ENCODE measurements at regions not wholly inside any gene's neighbourhood (a gene's known extent, or its start where the extent isn't known, plus 50 kb on each side); places are given as distances from the start of the nearest gene placed in this dataset.
"Not testable (repeated sequence)": the region's sequence is repeated elsewhere in the genome, so short reads cannot be mapped to it uniquely, and the experiment has no call there.

DNA sequence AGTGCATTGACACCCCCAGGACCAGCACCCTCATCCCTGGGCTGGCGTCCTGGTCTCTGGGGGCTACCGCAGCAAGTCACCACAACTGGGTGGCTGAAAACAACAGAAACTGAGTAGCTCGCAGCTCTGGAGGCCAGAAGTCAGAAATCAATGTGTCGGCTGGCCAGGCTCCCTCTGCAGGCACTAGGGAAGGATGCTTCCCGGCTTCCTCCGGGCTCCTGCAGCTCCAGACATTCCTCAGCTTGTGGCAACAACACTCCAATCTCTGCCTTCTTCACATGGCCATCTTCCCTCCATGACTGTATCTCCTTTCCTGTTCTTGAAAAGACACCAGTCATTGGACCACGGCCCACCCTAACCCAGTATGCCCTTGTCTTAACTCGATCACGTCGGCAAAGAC, 224.2 kb downstream of the NPHP4 start:
- FAIRE-seq = no peak
- DNase-seq (ENCODE audit: low spot score in 2 of 2) = no peak

DNA sequence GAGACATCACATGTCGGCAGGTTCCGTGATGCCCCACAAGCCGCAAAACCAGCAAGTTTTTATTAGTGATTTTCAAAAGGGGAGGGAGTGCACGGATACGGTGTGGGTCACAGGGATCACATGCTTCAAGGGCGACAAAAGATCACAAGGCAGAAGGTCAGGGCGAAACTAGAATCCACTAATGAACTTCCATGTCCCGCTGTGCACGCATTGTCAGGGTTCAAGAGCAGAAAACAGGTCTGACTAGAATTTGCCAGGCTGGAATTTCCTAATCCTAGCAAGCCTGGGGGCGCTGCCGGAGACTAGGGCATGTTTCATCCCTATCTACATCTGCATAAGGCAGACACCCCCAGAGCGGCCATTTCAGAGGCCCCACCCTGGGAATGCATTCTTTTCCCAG, 225.2 kb downstream of the NPHP4 start:
- not testable (repeated sequence) for DNase-seq (ENCODE audit: low spot score in 2 of 2); FAIRE-seq

DNA sequence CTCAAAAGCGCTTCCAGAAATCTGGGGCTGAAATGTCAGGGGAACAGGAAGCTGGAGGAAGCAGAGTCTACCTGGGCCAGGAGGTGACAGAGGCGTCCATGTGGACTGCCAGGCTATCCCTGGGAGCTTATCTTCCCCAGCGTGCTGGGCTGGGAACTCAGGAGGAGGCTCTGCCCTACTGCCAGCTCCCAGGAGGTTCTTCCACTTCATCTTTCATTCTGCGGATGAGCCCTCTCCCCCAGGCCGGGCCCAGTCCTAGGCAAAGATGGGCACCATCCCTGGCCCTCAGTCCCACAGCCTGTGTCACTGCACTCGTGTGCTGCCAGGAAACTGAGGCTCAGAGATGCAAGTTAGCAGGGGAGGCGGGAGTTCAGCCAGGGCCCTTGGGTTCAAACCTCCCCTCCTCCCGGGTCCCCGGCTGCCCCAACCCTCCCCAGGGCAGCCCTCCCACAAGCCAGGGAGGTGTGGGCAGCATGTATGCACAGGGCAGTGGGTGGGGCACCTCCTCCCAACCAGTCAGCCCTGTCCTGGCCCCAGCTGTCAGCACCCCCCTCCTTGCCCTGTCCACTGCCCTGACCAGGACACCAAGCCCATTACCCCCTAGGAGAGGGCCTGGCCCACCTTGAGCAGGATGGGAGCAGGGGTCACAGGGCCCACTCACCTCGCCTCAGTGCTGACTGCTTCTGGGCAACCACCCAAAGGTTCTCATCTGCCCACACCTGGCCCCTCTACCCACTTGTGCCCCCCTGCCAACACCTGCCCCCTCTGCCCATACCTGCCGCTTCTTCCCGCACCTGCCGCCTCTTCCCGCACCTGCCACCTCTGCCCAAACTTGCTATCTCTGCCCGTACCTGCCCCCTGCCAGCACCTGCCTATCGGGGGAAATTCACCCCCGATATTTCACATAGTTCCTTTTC, 226.0 kb downstream of the NPHP4 start:
- FAIRE-seq (no peak), DNase-seq (ENCODE audit: low spot score in 2 of 2) (no peak)

DNA sequence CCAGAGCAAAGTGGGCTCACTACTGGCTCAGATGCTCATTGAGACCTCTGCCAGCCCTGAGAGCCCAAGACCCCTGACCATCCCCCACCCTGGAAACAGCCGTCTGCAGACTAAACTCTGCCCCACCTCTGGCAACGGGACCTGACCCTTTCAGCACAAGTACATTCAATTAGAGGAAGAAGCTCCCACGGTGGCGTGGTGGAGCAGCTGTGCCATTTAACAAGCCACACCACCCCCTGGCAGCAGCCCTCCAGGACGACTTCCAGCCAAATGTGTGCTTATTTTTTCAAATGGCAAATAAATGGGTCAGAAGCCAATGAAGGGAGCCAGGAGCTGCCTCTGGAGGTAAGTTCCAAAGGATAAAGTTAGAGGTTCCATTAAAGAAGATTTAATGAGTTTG, 226.7 kb downstream of the NPHP4 start:
- no peak for FAIRE-seq
- DNase-seq (ENCODE audit: low spot score in 2 of 2) = no peak

DNA sequence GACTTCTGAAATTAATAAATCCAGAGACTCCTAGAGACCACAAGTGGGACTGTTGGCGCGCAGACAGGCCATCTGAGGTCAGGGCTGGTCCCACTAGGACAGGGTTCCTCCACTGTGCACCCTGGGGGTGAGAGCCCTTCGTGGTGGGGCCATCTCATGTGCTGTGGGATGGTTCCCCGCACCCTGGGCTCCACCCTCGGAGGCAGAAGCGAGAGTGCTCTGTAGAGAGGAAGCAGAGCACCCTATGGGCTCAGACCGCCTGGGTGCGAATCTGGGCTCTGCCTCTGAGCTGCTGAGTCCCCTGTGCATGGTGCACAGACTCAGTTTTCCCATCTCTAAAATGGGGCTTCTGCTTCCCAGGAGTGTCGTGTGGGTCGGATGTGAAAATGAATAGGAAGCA, 227.3 kb downstream of the NPHP4 start:
- DNase-seq (ENCODE audit: low spot score in 2 of 2) (no peak), FAIRE-seq (no peak)

DNA sequence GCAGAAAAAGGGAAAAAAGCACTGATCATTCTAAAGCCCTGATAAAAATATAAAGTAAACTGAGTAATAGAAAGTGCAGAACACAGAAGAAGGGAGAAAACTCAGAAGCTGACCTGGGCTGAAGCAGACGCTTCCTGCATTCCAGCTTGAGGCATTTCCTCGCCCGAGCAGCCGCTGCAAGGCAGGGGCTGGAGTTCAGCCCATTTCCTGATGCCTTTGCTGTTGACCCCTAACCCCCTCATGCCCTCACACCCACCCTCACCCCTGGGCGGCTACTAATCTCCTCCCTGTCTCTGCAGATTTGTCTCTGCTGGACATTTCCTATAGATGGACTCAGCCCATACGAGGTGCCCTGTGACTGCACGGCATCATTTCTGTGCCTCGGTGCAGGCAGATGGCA, 227.8 kb downstream of the NPHP4 start:
- no peak for FAIRE-seq
- DNase-seq (ENCODE audit: low spot score in 2 of 2) = no peak

DNA sequence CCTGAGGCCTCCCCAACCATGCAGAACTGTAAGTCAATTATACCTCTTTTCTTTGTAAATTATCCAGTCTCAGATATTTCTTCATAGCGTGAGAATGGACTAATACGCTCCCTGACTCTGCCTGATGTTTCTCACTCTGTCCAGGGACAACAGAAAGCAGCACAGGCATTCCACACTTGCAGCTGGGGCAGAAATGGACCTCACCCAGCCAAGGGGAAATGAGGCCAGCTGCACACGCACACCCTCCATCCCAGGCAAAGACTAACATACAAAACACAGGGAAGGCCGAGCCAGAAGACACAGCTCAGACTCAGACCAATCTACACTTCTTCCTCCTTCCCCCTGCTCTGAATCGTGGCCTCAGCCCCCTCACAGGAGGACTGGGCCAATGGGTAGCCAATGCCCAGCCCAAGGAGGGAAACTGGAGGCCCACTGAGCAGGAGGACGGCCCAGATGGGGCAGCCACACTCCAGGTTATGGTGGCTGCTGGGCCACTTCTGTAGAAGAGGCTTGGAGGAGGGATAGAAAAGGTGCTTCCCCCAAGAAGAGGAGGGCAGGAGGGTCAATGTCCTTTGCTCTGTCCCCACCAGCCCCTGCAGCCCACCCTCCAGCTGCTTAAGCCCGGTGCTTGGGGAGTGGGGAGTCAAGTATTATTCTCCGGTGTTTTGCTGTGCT, 228.4 kb downstream of the NPHP4 start:
- DNase-seq (ENCODE audit: low spot score in 2 of 2) (no peak), FAIRE-seq (no peak)

DNA sequence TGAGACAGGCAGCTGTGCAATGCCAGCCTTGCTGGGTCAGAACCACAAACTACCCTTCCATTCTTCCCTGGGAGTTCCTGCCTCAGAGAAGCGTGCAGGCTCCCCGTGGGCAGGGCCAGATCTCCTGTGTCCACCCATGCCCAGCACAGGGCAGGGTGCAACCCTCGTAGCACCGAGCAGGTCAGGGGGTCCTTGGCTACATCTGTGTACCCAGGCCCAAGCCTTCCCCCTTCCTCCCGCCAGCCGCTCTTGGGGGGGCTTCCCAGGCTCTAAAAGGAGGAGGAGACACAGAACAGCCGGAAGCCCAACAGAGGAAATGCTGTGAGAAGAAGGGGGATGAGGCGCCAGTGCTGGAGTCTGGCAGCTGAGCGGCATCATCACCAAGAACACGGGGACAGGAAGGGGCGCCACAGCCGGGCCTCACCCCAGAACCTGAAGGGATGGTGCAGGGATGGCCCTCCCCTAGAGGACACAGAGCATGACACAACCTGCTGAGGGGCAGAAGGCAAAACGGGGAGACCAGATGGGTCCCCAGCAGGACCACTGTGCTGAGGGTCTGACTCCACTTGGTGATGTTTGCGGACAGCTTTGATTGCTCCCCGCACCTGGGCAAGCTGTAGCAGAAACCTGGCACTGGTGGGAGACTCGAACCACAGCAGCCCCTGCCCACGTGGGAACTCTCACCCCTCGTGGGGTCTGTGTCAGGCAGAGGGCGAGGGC, 233.2 kb downstream of the NPHP4 start:
- DNase-seq (ENCODE audit: low spot score in 2 of 2) (no peak), FAIRE-seq (no peak)

DNA sequence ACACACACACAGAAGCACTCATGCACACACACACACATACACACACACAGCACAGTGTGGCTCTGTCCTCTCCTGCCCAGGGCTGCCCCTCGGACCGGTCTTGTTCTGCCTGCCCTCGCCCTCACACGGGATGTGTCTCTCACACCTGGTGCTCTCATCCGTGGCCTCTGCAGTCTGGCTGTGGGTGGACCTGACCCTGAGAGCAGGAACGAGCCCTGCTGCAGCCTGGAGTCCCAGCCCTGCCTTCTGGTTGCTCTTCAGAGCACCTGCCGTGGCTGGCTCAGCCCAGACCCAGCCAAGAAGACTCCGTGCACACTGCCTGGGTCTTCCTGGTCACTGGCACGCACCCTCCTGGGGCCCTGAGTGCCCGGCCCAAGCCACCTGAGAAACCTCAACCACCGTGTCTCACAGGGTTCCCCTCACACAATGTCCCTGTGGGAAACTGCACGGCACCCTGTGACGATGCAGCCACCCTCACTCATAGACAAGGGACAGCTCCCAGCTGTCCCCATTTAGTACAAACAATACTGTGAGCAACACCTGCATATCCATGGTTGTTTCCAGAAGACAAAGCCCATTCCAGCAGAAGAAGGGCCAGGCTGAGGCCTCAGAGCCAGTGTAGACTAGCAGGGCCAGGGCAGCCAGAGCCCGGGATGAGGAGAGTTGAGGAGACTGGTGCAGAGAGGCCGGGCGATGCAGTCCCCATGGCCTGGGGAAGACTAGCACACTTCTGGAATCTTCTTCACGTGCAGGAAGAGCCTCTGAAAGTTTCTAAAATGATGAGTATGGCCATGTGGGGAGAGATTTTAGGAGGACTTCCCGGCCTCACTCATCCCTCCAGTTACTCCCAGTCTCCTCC, 234.0 kb downstream of the NPHP4 start:
- FAIRE-seq (no peak), DNase-seq (ENCODE audit: low spot score in 2 of 2) (no peak)

DNA sequence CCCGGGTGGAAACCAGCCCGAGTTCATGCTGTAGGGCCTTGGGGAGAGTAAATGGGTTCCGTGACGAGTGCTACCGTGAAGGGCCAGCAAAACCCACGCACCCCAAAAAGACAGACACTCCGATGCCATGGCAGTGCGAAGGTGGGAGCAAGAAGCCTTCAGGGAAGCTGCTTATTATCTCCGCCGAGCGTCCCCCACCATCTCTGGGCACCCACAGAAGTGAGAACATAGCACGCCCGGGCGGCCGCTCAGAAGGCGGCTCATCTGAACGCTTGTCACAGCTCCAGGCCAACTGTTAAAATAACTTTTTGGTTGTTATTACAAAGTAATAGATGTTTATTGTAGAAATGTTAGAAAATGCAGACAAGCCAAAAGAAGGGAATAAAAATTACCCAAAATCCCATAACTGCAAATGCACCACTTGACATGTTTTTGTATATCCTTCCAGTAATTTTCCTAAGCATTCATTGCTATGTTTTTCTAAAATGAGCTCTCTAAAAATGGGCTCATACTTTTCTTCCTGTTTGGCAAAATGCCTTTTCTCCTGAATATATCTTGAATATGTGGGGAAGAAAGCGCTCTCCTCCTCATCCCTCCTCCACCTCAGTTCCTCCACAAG, 234.9 kb downstream of the NPHP4 start:
- FAIRE-seq = no peak
- DNase-seq (ENCODE audit: low spot score in 2 of 2) = no peak

DNA sequence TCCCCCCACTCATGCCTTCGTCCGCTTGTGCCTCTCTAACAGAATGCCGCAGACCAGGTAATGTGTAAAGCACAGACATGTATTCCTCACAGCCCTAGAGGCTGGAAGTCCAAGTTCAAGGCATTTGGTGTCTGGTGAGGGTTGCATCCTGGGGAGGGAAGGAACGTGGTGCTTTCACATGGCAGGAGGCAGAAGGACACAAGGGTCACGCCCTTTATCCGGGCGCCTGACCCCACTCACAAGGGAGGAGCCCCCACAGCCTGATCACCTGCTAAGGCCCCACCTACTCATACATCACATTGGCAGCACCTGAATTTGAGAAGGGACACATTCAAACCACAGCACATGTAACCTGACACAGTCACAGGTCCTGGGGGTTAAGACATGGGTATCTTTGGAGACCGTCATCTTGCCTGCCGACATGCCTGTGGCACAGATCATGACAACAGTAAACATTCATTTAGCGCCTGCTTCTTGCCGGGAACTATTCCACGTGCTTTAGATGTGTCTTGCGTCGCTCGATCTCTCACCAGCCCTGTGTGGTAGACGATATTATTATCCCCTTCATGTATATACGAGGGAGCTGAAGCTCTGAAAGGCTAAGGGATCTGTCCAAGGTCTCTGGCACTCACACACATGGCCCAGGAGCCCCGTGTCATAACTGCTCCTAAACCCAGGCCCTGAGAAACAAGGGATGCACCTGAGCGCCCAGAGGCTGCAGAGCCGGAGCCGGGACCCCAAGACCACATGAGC, 235.6 kb downstream of the NPHP4 start:
- FAIRE-seq (no peak), DNase-seq (ENCODE audit: low spot score in 2 of 2) (no peak)

DNA sequence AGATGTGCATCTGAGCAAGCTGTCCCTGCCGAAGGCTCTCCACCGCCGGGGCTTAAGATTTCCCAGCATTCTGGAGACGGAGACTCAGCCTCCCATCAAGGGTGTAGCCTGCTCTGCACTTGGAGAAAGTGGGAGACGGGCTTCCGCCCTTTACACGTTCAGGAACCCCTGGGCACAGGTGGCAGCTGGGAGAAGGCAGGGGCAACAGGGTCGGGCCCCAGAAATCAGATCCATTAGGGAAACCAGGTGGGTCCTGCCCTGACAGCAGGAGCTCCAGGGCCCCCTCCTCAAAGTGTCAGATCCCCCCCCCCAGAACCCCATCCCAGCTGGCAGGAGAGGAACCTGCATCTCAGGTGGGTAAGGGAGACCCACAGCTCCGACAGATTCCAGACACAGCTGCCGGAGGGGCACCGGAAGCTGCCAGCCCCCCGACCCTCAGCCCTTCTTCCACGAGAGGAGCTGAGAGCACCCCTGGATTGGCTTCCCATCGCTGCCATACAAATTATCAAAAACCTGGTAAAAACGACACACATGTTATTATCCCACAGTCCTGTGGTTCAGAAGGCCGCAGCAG, 236.6 kb downstream of the NPHP4 start:
- no peak for DNase-seq (ENCODE audit: low spot score in 2 of 2)

DNA sequence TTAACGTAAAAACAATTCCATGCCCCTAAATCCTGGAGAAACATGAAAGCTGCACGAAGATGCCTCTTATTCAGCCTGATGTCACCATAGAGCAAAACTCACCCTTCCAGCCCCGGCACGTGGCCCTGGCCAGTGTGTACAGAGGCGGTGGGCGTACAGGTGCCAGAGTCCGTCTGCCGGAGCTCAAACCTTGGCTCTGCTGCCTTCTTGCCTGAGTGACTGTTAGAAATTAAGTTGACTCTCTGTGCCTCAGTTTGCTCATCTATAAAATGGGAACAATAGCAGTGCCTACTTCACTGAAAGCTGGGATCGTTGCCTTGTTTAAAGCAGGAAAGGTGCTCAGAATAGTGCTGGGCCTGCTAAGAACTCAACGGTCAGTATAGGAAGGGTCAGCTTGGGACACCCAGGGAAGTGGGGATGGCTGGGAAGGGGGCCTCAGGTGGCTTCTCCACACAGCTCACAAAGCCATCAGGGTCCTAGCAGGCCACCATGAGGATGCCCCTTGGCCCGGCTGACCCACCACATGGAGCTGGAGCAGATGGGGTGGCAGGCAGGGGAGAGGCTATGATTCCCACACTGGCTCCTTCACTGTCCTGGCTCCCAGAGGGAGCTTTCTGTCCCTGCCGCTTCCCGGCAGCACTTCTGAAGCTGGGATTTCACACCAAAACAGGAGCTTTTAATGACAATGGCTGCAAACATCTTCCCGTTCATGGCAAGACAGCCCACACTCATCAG, 237.2 kb downstream of the NPHP4 start:
- FAIRE-seq = no peak
- no peak for DNase-seq (ENCODE audit: low spot score in 2 of 2)

More for the DNA sequence above, 236.6 kb downstream of the NPHP4 start:
- no peak for FAIRE-seq

DNA sequence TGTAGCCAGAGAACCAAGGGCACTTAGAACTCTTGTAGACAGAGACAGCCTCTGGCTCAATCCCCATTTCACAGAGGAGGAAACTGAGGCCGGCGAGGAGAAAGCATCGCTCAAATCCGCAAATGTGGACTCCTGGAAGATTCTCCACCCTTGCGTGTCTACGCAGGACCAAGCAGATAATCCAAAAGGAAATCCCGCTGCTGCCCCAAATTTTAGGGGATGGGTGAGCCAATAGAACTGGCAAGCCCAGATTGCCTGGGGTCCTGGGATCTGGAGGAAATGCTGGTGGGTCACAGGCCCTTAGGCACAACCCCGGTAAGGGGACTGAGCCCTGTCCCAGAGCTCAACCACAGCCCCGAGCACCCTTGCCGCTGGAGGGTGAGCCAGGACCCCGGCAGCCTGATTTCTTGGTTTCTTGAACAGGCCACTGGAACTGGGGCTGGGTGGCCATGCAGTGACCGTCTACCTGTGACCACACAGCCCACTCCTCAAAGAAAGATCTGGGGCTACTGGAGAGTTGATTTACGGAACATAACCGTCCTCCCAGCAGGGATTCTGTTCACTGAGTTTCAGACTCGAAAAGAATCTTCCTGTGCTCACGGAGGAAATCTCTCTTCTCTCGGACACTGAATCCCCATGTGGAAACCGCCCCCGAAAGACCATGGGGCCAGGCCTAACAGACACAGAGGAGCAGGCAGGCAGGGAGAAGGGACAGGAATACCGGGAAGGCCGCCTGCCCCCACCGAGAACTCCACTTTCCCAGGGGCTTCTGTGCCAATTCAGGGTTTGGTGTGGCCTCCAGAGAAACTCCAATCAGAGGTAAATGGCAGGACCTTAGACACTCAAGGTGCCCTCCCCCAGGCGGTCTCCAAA, 238.4 kb downstream of the NPHP4 start:
- DNase-seq (ENCODE audit: low spot score in 2 of 2) (no peak), FAIRE-seq (no peak)

DNA sequence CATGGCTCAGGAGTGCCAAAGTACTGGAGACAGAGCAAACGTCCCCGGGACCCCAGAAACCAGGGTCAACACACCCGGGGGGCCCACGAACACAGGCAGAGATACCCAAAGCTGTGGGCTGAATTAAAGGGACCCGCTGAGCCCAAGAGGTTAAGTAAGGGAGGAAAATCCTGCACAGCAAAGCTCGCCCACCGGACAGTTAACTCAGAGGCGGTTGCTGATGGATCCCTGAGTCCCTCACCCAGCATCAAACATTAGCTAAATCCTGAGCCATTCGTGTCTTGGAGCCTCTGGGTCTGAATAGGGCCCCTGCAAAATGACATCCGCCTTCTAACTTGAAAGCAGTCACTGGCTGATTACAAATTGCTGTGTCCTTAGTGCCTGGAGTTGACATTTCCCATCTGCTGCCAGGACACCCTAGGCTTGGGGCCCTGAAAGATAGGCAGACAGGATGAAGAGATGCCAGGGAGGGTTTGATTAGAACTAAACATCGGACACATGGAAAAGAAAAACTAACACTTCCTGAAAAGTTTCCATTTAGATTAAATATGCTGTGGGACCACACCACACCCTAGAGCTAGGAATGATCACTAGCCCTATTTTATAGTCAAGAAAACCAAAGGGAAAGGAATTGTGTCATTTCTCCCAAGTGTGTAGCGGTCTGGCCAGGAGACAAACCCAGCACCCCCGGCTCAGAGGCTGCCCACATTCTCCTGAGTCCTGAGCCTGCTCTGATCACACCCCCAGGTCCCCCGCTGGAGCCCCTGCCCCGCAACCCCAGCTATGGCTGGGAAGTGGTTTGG, 239.3 kb downstream of the NPHP4 start:
- FAIRE-seq (no peak), DNase-seq (ENCODE audit: low spot score in 2 of 2) (no peak)
